GM23338 (cell line): ENCODE measurements at regions not wholly inside any gene's neighbourhood (a gene's known extent, or its start where the extent isn't known, plus 50 kb on each side); places are given as distances from the start of the nearest gene placed in this dataset.

Experiments used
- ATAC-seq: fragments of 200-7000 bp; cut with Tn5 transposase; 3 replicates; pipeline ENCODE4 v1.9.1; 2020
- DNase-seq: peaks from one replicate; pipeline ENCODE4 v3.0.0-alpha.2; 2015; ENCODE audit warnings: low spot score
- H2AFZ ChIP-seq: fragments of 200-600 bp; sonication (generic); 2 replicates; pipeline ENCODE4 v1.8.0; 2016; ENCODE audit warnings: antibody characterized with exemption, mild to moderate bottlenecking, moderate library complexity
- H3F3A ChIP-seq: fragments of 200-600 bp; sonication (generic); replicated peaks from 2 replicates; pipeline ENCODE4 v1.8.0; 2017; ENCODE audit warnings: antibody characterized with exemption, mixed run types, low read depth
- H3K27ac ChIP-seq: fragments of 200-600 bp; sonication (generic); 2 replicates; pipeline ENCODE4 v1.6.1; 2016; ENCODE audit warnings: low read depth
- H3K27me3 ChIP-seq: fragments of 200-600 bp; sonication (generic); 2 replicates; pipeline ENCODE4 v1.8.0; 2016; ENCODE audit warnings: mild to moderate bottlenecking, mixed run types, moderate library complexity; ENCODE audit not compliant: insufficient read depth
- H3K36me3 ChIP-seq: fragments of 200-600 bp; sonication (generic); 2 replicates; pipeline ENCODE4 v1.8.0; 2016; ENCODE audit warnings: mild to moderate bottlenecking; ENCODE audit not compliant: insufficient read depth
- H3K4me1 ChIP-seq: fragments of 200-600 bp; sonication (generic); 2 replicates; pipeline ENCODE4 v1.8.0; 2016; ENCODE audit warnings: mild to moderate bottlenecking, moderate library complexity; ENCODE audit not compliant: insufficient read depth
- H3K4me2 ChIP-seq: fragments of 200-600 bp; sonication (generic); 2 replicates; pipeline ENCODE4 v1.7.1; 2017; ENCODE audit warnings: mixed run types
- H3K4me3 ChIP-seq: fragments of 200-600 bp; sonication (generic); 2 replicates; pipeline ENCODE4 v1.6.1; 2016; ENCODE audit warnings: mixed run types
- H3K79me2 ChIP-seq: fragments of 200-600 bp; sonication (generic); replicated peaks from 2 replicates; pipeline ENCODE4 v1.8.0; 2017; ENCODE audit warnings: mild to moderate bottlenecking; ENCODE audit not compliant: insufficient read depth
- H3K9me2 ChIP-seq: fragments of 200-600 bp; sonication (generic); 2 replicates; pipeline ENCODE4 v1.8.0; 2017; ENCODE audit not compliant: insufficient read depth
- H4K20me1 ChIP-seq: fragments of 200-600 bp; sonication (generic); replicated peaks from 2 replicates; pipeline ENCODE4 v1.8.0; 2017; ENCODE audit warnings: mild to moderate bottlenecking; ENCODE audit not compliant: insufficient read depth
- H3K27ac Mint-ChIP-seq: 2 replicates; pipeline ENCODE4 v1.8.0; 2020; ENCODE audit warnings: inconsistent platforms, mild to moderate bottlenecking, moderate library complexity, mixed read lengths
- H3K27me3 Mint-ChIP-seq: 3 replicates; pipeline ENCODE4 v1.8.0; 2022; ENCODE audit warnings: low read depth, mild to moderate bottlenecking, moderate library complexity, mixed read lengths, inconsistent platforms; ENCODE audit not compliant: insufficient read depth, poor library complexity
- H3K36me3 Mint-ChIP-seq: 3 replicates; pipeline ENCODE4 v1.8.0; 2021; ENCODE audit warnings: low read depth, mild to moderate bottlenecking, inconsistent platforms, moderate library complexity, mixed read lengths
- H3K4me1 Mint-ChIP-seq: 3 replicates; pipeline ENCODE4 v1.8.0; 2020; ENCODE audit warnings: mild to moderate bottlenecking, inconsistent platforms, mixed read lengths
- H3K4me3 Mint-ChIP-seq: 3 replicates; pipeline ENCODE4 v1.8.0; 2021; ENCODE audit warnings: moderate library complexity, mild to moderate bottlenecking, inconsistent platforms, mixed read lengths
- H3K9me3 Mint-ChIP-seq: 3 replicates; pipeline ENCODE4 v1.8.0; 2020; ENCODE audit warnings: moderate library complexity, mild to moderate bottlenecking, inconsistent platforms, mixed read lengths
- CREB1 ChIP-seq: fragments of 250-450 bp; sonication (Bioruptor Pico); IDR thresholded peaks from 2 replicates; pipeline ENCODE4 v1.5.0; 2020; ENCODE audit warnings: low read depth, mild to moderate bottlenecking, moderate library complexity
- EZH2 ChIP-seq: fragments of 200-600 bp; sonication (generic); IDR thresholded peaks from one replicate; pipeline ENCODE4 v1.8.0; 2017; ENCODE audit warnings: antibody characterized with exemption, mild to moderate bottlenecking, low read depth; ENCODE audit not compliant: unreplicated experiment
- EZH2phosphoT487 ChIP-seq: fragments of 200-600 bp; sonication (generic); IDR thresholded peaks from one replicate; pipeline ENCODE4 v1.8.1; 2018; ENCODE audit warnings: antibody characterized with exemption; ENCODE audit not compliant: unreplicated experiment
- POLR2AphosphoS5 ChIP-seq: IDR thresholded peaks from 2 replicates; pipeline ENCODE4 v1.6.1; 2016; ENCODE audit warnings: antibody characterized with exemption, low read depth
- STAT1 ChIP-seq: IDR thresholded peaks from one replicate; pipeline ENCODE4 v1.6.1; 2016; ENCODE audit warnings: antibody characterized with exemption; ENCODE audit not compliant: unreplicated experiment
- TF ChIP-seq, protein P1 (sequence below), 2 experiments: fragments of 200-600 bp in 1 of 2; sonication (generic) in 1 of 2; conservative IDR thresholded peaks; 2 replicates each; pipeline versions ENCODE4 v1.5.1 to v1.6.1; 2016 to 2017; ENCODE audit warnings: antibody characterized with exemption in 2 of 2, low read depth in 2 of 2, mild to moderate bottlenecking in 2 of 2, moderate library complexity in 1 of 2
- TF ChIP-seq, protein P2 (sequence below): fragments of 250-450 bp; sonication (Bioruptor Pico); IDR thresholded peaks from 2 replicates; pipeline ENCODE4 v1.5.0; 2020; ENCODE audit warnings: mild to moderate bottlenecking, moderate library complexity
- TF ChIP-seq, protein P3 (sequence below): IDR thresholded peaks from 2 replicates; pipeline ENCODE4 v1.6.1; 2016; ENCODE audit warnings: antibody characterized with exemption

DNA sequence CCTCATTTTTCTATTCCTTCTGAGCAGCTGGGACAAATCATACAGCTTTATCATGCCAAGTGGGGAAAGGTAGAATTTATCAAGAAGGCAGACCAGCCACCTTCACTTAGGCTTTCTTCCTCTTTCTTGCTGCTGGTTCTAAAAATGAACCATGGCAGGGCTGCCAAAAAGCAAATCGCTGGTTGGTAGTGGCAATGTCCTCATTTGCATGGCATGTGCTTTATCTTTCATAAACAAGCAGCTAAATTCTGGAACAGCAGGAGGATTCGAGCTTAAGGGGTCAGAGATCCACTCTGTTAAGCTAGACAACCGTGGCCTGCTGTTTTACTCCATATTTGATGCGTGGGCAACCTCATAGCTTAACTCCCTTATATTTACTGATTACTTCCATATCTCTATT, 91.3 kb downstream of the RPE65 start:
- Mint-ChIP-seq H3K9me3 (no peaks in the 10 kb centered on the region), H3K27me3 (no peaks in the 10 kb centered on the region), H3K36me3 (no peaks in the 10 kb centered on the region), H3K4me1 (peaks cover 14% of the 10 kb centered on the region), H3K4me3 (no peak overlapping the region), H3K27ac (no peak overlapping the region)
- no peaks in the 10 kb centered on the region; the same call in 1 of the 2 replicates for H3K4me1 ChIP-seq
- no peaks in the 10 kb centered on the region for H3K9me2 ChIP-seq
- H2AFZ ChIP-seq: no peak overlapping the region
- H3K4me2 ChIP-seq: no peak overlapping the region
- H3K79me2 ChIP-seq: no peaks in the 10 kb centered on the region
- H3K27me3 ChIP-seq: no peaks in the 10 kb centered on the region
- no peak overlapping the region for H3K4me3 ChIP-seq
- no peak for DNase-seq
- H3K36me3 ChIP-seq: no peaks in the 10 kb centered on the region
- H4K20me1 ChIP-seq: no peaks in the 10 kb centered on the region
- H3K27ac ChIP-seq: no peak overlapping the region
- TF ChIP-seq CREB1 (CRISPR knock-in tag): no peak
- TF ChIP-seq STAT1: no peak
- TF ChIP-seq, protein P1, sequence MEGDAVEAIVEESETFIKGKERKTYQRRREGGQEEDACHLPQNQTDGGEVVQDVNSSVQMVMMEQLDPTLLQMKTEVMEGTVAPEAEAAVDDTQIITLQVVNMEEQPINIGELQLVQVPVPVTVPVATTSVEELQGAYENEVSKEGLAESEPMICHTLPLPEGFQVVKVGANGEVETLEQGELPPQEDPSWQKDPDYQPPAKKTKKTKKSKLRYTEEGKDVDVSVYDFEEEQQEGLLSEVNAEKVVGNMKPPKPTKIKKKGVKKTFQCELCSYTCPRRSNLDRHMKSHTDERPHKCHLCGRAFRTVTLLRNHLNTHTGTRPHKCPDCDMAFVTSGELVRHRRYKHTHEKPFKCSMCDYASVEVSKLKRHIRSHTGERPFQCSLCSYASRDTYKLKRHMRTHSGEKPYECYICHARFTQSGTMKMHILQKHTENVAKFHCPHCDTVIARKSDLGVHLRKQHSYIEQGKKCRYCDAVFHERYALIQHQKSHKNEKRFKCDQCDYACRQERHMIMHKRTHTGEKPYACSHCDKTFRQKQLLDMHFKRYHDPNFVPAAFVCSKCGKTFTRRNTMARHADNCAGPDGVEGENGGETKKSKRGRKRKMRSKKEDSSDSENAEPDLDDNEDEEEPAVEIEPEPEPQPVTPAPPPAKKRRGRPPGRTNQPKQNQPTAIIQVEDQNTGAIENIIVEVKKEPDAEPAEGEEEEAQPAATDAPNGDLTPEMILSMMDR (conservative IDR thresholded peaks at IDR 0.05; ENCODE audit: low read depth in 2 of 2): no peak
- TF ChIP-seq EZH2: no peak
- TF ChIP-seq, protein P2, sequence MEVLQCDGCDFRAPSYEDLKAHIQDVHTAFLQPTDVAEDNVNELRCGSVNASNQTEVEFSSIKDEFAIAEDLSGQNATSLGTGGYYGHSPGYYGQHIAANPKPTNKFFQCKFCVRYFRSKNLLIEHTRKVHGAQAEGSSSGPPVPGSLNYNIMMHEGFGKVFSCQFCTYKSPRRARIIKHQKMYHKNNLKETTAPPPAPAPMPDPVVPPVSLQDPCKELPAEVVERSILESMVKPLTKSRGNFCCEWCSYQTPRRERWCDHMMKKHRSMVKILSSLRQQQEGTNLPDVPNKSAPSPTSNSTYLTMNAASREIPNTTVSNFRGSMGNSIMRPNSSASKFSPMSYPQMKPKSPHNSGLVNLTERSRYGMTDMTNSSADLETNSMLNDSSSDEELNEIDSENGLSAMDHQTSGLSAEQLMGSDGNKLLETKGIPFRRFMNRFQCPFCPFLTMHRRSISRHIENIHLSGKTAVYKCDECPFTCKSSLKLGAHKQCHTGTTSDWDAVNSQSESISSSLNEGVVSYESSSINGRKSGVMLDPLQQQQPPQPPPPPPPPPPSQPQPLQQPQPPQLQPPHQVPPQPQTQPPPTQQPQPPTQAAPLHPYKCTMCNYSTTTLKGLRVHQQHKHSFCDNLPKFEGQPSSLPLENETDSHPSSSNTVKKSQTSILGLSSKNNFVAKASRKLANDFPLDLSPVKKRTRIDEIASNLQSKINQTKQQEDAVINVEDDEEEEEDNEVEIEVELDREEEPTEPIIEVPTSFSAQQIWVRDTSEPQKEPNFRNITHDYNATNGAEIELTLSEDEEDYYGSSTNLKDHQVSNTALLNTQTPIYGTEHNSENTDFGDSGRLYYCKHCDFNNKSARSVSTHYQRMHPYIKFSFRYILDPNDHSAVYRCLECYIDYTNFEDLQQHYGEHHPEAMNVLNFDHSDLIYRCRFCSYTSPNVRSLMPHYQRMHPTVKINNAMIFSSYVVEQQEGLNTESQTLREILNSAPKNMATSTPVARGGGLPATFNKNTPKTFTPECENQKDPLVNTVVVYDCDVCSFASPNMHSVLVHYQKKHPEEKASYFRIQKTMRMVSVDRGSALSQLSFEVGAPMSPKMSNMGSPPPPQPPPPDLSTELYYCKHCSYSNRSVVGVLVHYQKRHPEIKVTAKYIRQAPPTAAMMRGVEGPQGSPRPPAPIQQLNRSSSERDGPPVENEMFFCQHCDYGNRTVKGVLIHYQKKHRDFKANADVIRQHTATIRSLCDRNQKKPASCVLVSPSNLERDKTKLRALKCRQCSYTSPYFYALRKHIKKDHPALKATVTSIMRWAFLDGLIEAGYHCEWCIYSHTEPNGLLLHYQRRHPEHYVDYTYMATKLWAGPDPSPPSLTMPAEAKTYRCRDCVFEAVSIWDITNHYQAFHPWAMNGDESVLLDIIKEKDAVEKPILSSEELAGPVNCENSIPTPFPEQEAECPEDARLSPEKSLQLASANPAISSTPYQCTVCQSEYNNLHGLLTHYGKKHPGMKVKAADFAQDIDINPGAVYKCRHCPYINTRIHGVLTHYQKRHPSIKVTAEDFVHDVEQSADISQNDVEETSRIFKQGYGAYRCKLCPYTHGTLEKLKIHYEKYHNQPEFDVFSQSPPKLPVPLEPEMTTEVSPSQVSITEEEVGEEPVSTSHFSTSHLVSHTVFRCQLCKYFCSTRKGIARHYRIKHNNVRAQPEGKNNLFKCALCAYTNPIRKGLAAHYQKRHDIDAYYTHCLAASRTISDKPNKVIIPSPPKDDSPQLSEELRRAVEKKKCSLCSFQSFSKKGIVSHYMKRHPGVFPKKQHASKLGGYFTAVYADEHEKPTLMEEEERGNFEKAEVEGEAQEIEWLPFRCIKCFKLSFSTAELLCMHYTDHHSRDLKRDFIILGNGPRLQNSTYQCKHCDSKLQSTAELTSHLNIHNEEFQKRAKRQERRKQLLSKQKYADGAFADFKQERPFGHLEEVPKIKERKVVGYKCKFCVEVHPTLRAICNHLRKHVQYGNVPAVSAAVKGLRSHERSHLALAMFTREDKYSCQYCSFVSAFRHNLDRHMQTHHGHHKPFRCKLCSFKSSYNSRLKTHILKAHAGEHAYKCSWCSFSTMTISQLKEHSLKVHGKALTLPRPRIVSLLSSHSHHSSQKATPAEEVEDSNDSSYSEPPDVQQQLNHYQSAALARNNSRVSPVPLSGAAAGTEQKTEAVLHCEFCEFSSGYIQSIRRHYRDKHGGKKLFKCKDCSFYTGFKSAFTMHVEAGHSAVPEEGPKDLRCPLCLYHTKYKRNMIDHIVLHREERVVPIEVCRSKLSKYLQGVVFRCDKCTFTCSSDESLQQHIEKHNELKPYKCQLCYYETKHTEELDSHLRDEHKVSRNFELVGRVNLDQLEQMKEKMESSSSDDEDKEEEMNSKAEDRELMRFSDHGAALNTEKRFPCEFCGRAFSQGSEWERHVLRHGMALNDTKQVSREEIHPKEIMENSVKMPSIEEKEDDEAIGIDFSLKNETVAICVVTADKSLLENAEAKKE: no peak
- no peak for TF ChIP-seq EZH2phosphoT487
- TF ChIP-seq, protein P3, sequence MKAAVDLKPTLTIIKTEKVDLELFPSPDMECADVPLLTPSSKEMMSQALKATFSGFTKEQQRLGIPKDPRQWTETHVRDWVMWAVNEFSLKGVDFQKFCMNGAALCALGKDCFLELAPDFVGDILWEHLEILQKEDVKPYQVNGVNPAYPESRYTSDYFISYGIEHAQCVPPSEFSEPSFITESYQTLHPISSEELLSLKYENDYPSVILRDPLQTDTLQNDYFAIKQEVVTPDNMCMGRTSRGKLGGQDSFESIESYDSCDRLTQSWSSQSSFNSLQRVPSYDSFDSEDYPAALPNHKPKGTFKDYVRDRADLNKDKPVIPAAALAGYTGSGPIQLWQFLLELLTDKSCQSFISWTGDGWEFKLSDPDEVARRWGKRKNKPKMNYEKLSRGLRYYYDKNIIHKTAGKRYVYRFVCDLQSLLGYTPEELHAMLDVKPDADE: no peak
- no peak for TF ChIP-seq POLR2AphosphoS5
- ATAC-seq: no peak
- H3F3A ChIP-seq: no peaks in the 10 kb centered on the region
